ENCODE measurements at regions not wholly inside any gene's neighbourhood (a gene's known extent, or its start where the extent isn't known, plus 50 kb on each side); places are given as distances from the start of the nearest gene placed in this dataset.

- TF ChIP-seq, protein P1, sequence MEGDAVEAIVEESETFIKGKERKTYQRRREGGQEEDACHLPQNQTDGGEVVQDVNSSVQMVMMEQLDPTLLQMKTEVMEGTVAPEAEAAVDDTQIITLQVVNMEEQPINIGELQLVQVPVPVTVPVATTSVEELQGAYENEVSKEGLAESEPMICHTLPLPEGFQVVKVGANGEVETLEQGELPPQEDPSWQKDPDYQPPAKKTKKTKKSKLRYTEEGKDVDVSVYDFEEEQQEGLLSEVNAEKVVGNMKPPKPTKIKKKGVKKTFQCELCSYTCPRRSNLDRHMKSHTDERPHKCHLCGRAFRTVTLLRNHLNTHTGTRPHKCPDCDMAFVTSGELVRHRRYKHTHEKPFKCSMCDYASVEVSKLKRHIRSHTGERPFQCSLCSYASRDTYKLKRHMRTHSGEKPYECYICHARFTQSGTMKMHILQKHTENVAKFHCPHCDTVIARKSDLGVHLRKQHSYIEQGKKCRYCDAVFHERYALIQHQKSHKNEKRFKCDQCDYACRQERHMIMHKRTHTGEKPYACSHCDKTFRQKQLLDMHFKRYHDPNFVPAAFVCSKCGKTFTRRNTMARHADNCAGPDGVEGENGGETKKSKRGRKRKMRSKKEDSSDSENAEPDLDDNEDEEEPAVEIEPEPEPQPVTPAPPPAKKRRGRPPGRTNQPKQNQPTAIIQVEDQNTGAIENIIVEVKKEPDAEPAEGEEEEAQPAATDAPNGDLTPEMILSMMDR (IDR thresholded peaks at IDR 0.05; ENCODE audit: borderline replicate concordance, extremely low read depth, insufficient read depth) = no peak
- intact Hi-C loops (cut with DNase I) = no loop called here
- Histone ChIP-seq H3K9ac (ENCODE audit: low read length in 3 of 3) (no peak overlapping the region), H3K36me3 (ENCODE audit: control insufficient read depth in 2 of 3, insufficient read depth in 3 of 3, low read length in 3 of 3) (no peaks in the 10 kb centered on the region), H3K4me3 (ENCODE audit: low read length in 3 of 3) (no peak overlapping the region), H3K9me3 (ENCODE audit: control insufficient read depth in 2 of 3, insufficient read depth in 1 of 3, low read length in 3 of 3) (peaks cover 0 to 3% (median 0%) of the 10 kb centered on the region in 3 donors), H3K27me3 (ENCODE audit: control insufficient read depth, insufficient read depth, low read length) (no peaks in the 10 kb centered on the region), H3K27ac (ENCODE audit: low read depth in 2 of 2, low read length in 2 of 2) (no peak overlapping the region), H3K4me1 (ENCODE audit: control insufficient read depth in 2 of 3, insufficient read depth in 2 of 3, low read depth in 1 of 3, low read length in 3 of 3) (peaks cover 0 to 3% (median 0%) of the 10 kb centered on the region in 3 donors)
- FAIRE-seq (no peak), DNase-seq (peak in 2 of 5 donors; percentile 6 to 24)
Observed at GRCh38 chr7:155862123-155862892, 50.0 kb upstream of the SHH start.

Measured in kidney (tissue), 13 donors.